ENCODE measurements at regions not wholly inside any gene's neighbourhood (a gene's known extent, or its start where the extent isn't known, plus 50 kb on each side); places are given as distances from the start of the nearest gene placed in this dataset.
A peak's percentile ranks its signal among the peaks of the same experiment; 100 is the strongest.

- no peak for DNase-seq
Measured at GRCh38 chr7:98040626-98041360, 50.8 kb upstream of the OCM2 start.

- DNase-seq: no peak
Measured at GRCh38 chr7:98046816-98047215, 56.8 kb upstream of the OCM2 start.

- no peak for DNase-seq
Measured at GRCh38 chr7:98049034-98049433, 57.6 kb upstream of the LMTK2 start.

GRCh38 chr7:98051118-98051744, 55.4 kb upstream of the LMTK2 start:
- DNase-seq: peak in 1 of 2 experiments; percentile 16

- no peak for DNase-seq
Measured at GRCh38 chr7:98054585-98054984, 52.1 kb upstream of the LMTK2 start.

- no peak for DNase-seq
Measured at GRCh38 chr7:98056580-98056979, 50.1 kb upstream of the LMTK2 start.
